Ishikawa (cell line): ENCODE measurements at regions not wholly inside any gene's neighbourhood (a gene's known extent, or its start where the extent isn't known, plus 50 kb on each side); places are given as distances from the start of the nearest gene placed in this dataset.

Experiments
- CEBPB ChIP-seq: IDR thresholded peaks from 2 replicates; pipeline ENCODE4 v1.6.1; 2012
- CREB1 ChIP-seq: IDR thresholded peaks from 2 replicates; pipeline ENCODE4 v1.6.1; 2012; ENCODE audit warnings: low read depth
- EGR1 ChIP-seq: IDR thresholded peaks from 2 replicates; pipeline ENCODE4 v1.6.1; 2012
- EP300 ChIP-seq: IDR thresholded peaks from 2 replicates; pipeline ENCODE4 v1.6.1; 2012; ENCODE audit warnings: borderline replicate concordance
- NFIC ChIP-seq: IDR thresholded peaks from 2 replicates; pipeline ENCODE4 v1.6.1; 2012
- RAD21 ChIP-seq: IDR thresholded peaks from 2 replicates; pipeline ENCODE4 v1.6.1; 2012; ENCODE audit warnings: low read depth
- TAF1 ChIP-seq: IDR thresholded peaks from 2 replicates; pipeline ENCODE4 v1.6.1; 2012; ENCODE audit warnings: low read depth, mild to moderate bottlenecking
- TCF12 ChIP-seq: IDR thresholded peaks from 2 replicates; pipeline ENCODE4 v1.6.1; 2012; ENCODE audit warnings: low read depth
- YY1 ChIP-seq: IDR thresholded peaks from 2 replicates; pipeline ENCODE4 v1.6.1; 2012; ENCODE audit warnings: low read depth
- ZBTB7A ChIP-seq: IDR thresholded peaks from 2 replicates; pipeline ENCODE4 v1.6.1; 2012; ENCODE audit warnings: low read depth
- TF ChIP-seq, protein P1 (sequence below): IDR thresholded peaks from 2 replicates; pipeline ENCODE4 v1.6.1; 2012; ENCODE audit warnings: low read depth, mild to moderate bottlenecking
- TF ChIP-seq, protein P2 (sequence below): IDR thresholded peaks from 2 replicates; pipeline ENCODE4 v1.6.1; 2012
- TF ChIP-seq, protein P3 (sequence below): IDR thresholded peaks from 2 replicates; pipeline ENCODE4 v1.6.1; 2012

DNA sequence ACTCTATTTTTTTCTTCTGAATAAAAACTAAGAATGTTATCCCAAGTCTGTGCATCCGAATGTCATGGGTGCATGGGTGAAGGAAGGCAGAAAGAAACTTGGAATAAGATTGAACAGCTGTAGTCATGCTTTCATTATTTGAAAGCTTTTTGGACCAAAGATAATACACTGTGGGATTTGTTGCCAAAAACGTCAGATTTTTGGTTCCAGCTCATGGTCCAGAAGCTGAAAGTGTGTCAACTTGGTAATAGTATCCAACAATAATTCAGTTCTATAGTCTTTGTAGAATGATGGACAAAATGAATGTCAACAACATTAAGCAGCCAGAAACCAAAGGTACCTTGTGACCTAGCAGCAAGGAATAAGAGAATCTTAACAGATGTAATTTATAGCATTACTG is 327.9 kb upstream of the ADAMTS9 start:
- TF ChIP-seq, protein P1, sequence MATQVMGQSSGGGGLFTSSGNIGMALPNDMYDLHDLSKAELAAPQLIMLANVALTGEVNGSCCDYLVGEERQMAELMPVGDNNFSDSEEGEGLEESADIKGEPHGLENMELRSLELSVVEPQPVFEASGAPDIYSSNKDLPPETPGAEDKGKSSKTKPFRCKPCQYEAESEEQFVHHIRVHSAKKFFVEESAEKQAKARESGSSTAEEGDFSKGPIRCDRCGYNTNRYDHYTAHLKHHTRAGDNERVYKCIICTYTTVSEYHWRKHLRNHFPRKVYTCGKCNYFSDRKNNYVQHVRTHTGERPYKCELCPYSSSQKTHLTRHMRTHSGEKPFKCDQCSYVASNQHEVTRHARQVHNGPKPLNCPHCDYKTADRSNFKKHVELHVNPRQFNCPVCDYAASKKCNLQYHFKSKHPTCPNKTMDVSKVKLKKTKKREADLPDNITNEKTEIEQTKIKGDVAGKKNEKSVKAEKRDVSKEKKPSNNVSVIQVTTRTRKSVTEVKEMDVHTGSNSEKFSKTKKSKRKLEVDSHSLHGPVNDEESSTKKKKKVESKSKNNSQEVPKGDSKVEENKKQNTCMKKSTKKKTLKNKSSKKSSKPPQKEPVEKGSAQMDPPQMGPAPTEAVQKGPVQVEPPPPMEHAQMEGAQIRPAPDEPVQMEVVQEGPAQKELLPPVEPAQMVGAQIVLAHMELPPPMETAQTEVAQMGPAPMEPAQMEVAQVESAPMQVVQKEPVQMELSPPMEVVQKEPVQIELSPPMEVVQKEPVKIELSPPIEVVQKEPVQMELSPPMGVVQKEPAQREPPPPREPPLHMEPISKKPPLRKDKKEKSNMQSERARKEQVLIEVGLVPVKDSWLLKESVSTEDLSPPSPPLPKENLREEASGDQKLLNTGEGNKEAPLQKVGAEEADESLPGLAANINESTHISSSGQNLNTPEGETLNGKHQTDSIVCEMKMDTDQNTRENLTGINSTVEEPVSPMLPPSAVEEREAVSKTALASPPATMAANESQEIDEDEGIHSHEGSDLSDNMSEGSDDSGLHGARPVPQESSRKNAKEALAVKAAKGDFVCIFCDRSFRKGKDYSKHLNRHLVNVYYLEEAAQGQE: no peak
- TF ChIP-seq, protein P2, sequence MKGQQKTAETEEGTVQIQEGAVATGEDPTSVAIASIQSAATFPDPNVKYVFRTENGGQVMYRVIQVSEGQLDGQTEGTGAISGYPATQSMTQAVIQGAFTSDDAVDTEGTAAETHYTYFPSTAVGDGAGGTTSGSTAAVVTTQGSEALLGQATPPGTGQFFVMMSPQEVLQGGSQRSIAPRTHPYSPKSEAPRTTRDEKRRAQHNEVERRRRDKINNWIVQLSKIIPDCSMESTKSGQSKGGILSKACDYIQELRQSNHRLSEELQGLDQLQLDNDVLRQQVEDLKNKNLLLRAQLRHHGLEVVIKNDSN: no peak
- TF ChIP-seq, protein P3, sequence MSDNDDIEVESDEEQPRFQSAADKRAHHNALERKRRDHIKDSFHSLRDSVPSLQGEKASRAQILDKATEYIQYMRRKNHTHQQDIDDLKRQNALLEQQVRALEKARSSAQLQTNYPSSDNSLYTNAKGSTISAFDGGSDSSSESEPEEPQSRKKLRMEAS: no peak
- TF ChIP-seq EP300 (no peak), TAF1 (no peak), YY1 (no peak), ZBTB7A (no peak), CEBPB (no peak), TCF12 (no peak), CREB1 (no peak), EGR1 (no peak), NFIC (no peak), RAD21 (no peak)
